B cell (primary cell): ENCODE measurements at regions not wholly inside any gene's neighbourhood (a gene's known extent, or its start where the extent isn't known, plus 50 kb on each side); places are given as distances from the start of the nearest gene placed in this dataset.

Source experiments
- ATAC-seq: fragments of 200-7000 bp; cut with Tn5 transposase; one replicate; pipeline ENCODE4 v1.10.0; 2021; ENCODE audit warnings: low read depth, mild to moderate bottlenecking, moderate number of reproducible peaks, moderate library complexity
- CTCF ChIA-PET: fragments of 350-600 bp; sonication (Branson Sonifier 250); formaldehyde crosslinking; loops from one replicate; lab custom pipeline; 2021; ENCODE audit warnings: antibody characterized with exemption, inconsistent platforms; lab: Charles Lee
- POLR2A ChIA-PET: fragments of 350-600 bp; sonication (Branson Sonifier 250); formaldehyde crosslinking; loops from one replicate; lab custom pipeline; 2021; ENCODE audit warnings: antibody characterized with exemption; lab: Charles Lee
- DNase-seq: peaks from one replicate; pipeline ENCODE4 v3.0.0; 2013
- H2AFZ ChIP-seq: 2 replicates; pipeline ENCODE4 v1.6.1; 2012; ENCODE audit warnings: mild to moderate bottlenecking, low read depth, low read length; ENCODE audit not compliant: insufficient read depth, poor library complexity, severe bottlenecking
- H3K27ac ChIP-seq, 2 donors: 1 replicate in 1 of 2; 2 replicates in 1 of 2; pipeline ENCODE4 v1.5.1; 2012 to 2013; ENCODE audit warnings: low read length in 2 of 2, mild to moderate bottlenecking in 2 of 2, moderate library complexity in 1 of 2
- H3K27me3 ChIP-seq, 4 experiments: fragments of 200-600 bp in 1 of 4; sonication (generic) in 1 of 4; replicated peaks in 1 of 4; 1 replicate in 2 of 4; 2 replicates in 2 of 4; pipeline versions ENCODE4 v1.6.1 to v1.7.0; 2013 to 2016; ENCODE audit warnings: low read length in 3 of 4, mild to moderate bottlenecking in 2 of 4, mixed read lengths in 1 of 4, moderate library complexity in 1 of 4; ENCODE audit not compliant: insufficient read depth in 4 of 4, control insufficient read depth in 3 of 4; ENCODE audit errors: control extremely low read depth in 1 of 4
- H3K36me3 ChIP-seq, 2 experiments: replicated peaks in 1 of 2; 1 replicate in 1 of 2; 2 replicates in 1 of 2; pipeline versions ENCODE4 v1.6.1 to v1.7.1; 2013; ENCODE audit warnings: low read length in 1 of 2; ENCODE audit not compliant: insufficient read depth in 2 of 2, control insufficient read depth in 1 of 2; ENCODE audit errors: control extremely low read depth in 1 of 2, extremely low read depth in 1 of 2
- H3K4me1 ChIP-seq, 2 donors: fragments of 200-600 bp in 1 of 2; sonication (generic) in 1 of 2; 1 replicate in 1 of 2; 2 replicates in 1 of 2; pipeline versions ENCODE4 v1.5.1 to v1.6.1; 2013 to 2017; ENCODE audit warnings: low read length in 2 of 2; ENCODE audit not compliant: control insufficient read depth in 2 of 2, insufficient read depth in 2 of 2
- H3K4me2 ChIP-seq: replicated peaks from 2 replicates; pipeline ENCODE3; 2012; ENCODE audit warnings: mild to moderate bottlenecking, low read depth, low read length; ENCODE audit not compliant: poor library complexity, severe bottlenecking
- H3K4me3 ChIP-seq, 5 experiments: fragments of 200-600 bp in 1 of 5; sonication (generic) in 1 of 5; 1 replicate in 3 of 5; 2 replicates in 2 of 5; pipeline versions ENCODE4 v1.5.1 to v1.7.0; 2011 to 2016; ENCODE audit warnings: low read length in 4 of 5, mild to moderate bottlenecking in 4 of 5, low read depth in 2 of 5, control low read depth in 1 of 5, moderate library complexity in 1 of 5; ENCODE audit not compliant: insufficient read depth in 1 of 5; ENCODE audit errors: control extremely low read depth in 1 of 5, extremely low read depth in 1 of 5
- H3K79me2 ChIP-seq: fragments of 200-600 bp; sonication (generic); one replicate; pipeline ENCODE4 v1.6.0; 2016; ENCODE audit warnings: low read length; ENCODE audit not compliant: control insufficient read depth, insufficient read depth
- H3K9ac ChIP-seq: fragments of 200-600 bp; sonication (generic); 2 replicates; pipeline ENCODE4 v1.6.1; 2017; ENCODE audit warnings: mild to moderate bottlenecking, low read length, moderate library complexity
- H3K9me3 ChIP-seq, 3 donors: one replicate each; pipeline versions ENCODE4 v1.6.1 to v1.7.1; 2013; ENCODE audit warnings: low read length in 2 of 3; ENCODE audit not compliant: control insufficient read depth in 2 of 3, insufficient read depth in 1 of 3; ENCODE audit errors: control extremely low read depth in 1 of 3
- H4K20me1 ChIP-seq: 2 replicates; pipeline ENCODE4 v1.6.0; 2012; ENCODE audit warnings: mild to moderate bottlenecking, low read length; ENCODE audit not compliant: insufficient read depth, control insufficient read depth, poor library complexity, severe bottlenecking
- H3K27ac Mint-ChIP-seq: one replicate; pipeline ENCODE4 v1.8.0; 2021; ENCODE audit warnings: mixed read lengths
- H3K27me3 Mint-ChIP-seq: one replicate; pipeline ENCODE4 v1.8.0; 2021; ENCODE audit warnings: mixed read lengths
- H3K4me1 Mint-ChIP-seq: one replicate; pipeline ENCODE4 v1.8.0; 2021; ENCODE audit warnings: mixed read lengths
- H3K4me3 Mint-ChIP-seq: one replicate; pipeline ENCODE4 v1.8.0; 2021; ENCODE audit warnings: mixed read lengths
- H3K9me3 Mint-ChIP-seq: one replicate; pipeline ENCODE4 v1.8.0; 2022; ENCODE audit warnings: mixed read lengths; ENCODE audit not compliant: insufficient read depth
- EZH2 ChIP-seq: IDR thresholded peaks from 2 replicates; pipeline ENCODE4 v1.6.1; 2012; ENCODE audit warnings: borderline replicate concordance, low read depth, mild to moderate bottlenecking, moderate library complexity, low read length; ENCODE audit not compliant: insufficient read depth, poor library complexity, severe bottlenecking
- WGBS: methylation state at CpG from one replicate; pipeline ENCODE4 v1.1.5; 2013; ENCODE audit warnings: missing lambda C conversion rate; ENCODE audit not compliant: insufficient coverage; 5-methylcytosine and 5-hydroxymethylcytosine counted together
- intact Hi-C: fragments of 100-400 bp; cut with micrococcal nuclease; formaldehyde crosslinking; loops from one replicate; pipeline ENCODE4 v1.10.0; 2022
- TF ChIP-seq, protein P1 (sequence below): fragments of 200-600 bp; IDR thresholded peaks from one replicate; pipeline ENCODE4 v1.8.0; 2022; ENCODE audit warnings: antibody characterized with exemption, mild to moderate bottlenecking

DNA sequence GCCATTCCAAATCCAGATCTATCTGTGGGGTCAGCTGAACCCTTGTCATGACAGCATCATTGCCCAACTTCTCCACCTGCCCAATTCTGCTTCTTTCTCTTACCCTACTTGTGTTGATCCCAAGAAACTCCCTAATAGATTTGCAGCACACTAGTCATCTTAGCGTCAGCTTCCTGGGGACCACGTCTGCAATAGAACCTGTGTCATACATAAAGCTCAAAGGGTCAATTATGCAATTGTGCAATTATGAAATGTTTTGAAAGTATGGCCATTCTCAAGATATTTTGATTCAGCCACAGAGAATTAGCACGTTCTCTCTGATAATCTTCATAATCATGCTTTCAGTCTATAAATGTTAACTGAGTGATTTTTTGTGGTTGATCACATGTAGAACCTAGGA is 87.4 kb upstream of the PAPPA start:
- H3K79me2 ChIP-seq, result no peaks in the 10 kb centered on the region
- ATAC-seq (no peak), DNase-seq (no peak)
- no peaks in the 10 kb centered on the region for H3K27me3 ChIP-seq
- H3K9ac ChIP-seq, result no peak overlapping the region
- no peak overlapping the region for H3K27ac ChIP-seq
- H3K4me1 ChIP-seq, result no peaks in the 10 kb centered on the region
- intact Hi-C loops, result no loop called here
- ChIA-PET CTCF (no interaction called here), POLR2A (no interaction called here)
- Mint-ChIP-seq H3K4me1 (no peaks in the 10 kb centered on the region), H3K27ac (no peak overlapping the region), H3K4me3 (no peak overlapping the region), H3K9me3 (no peaks in the 10 kb centered on the region), H3K27me3 (no peaks in the 10 kb centered on the region)
- TF ChIP-seq, protein P1, sequence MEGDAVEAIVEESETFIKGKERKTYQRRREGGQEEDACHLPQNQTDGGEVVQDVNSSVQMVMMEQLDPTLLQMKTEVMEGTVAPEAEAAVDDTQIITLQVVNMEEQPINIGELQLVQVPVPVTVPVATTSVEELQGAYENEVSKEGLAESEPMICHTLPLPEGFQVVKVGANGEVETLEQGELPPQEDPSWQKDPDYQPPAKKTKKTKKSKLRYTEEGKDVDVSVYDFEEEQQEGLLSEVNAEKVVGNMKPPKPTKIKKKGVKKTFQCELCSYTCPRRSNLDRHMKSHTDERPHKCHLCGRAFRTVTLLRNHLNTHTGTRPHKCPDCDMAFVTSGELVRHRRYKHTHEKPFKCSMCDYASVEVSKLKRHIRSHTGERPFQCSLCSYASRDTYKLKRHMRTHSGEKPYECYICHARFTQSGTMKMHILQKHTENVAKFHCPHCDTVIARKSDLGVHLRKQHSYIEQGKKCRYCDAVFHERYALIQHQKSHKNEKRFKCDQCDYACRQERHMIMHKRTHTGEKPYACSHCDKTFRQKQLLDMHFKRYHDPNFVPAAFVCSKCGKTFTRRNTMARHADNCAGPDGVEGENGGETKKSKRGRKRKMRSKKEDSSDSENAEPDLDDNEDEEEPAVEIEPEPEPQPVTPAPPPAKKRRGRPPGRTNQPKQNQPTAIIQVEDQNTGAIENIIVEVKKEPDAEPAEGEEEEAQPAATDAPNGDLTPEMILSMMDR, result no peak
- no peak for TF ChIP-seq EZH2
- no peak overlapping the region for H3K4me3 ChIP-seq
- no peaks in the 10 kb centered on the region for H4K20me1 ChIP-seq
- H3K36me3 ChIP-seq, result no peaks in the 10 kb centered on the region
- WGBS, result 80% methylated on average over 2 of the region's 3 CpGs
- no peaks in the 10 kb centered on the region for H3K9me3 ChIP-seq
- H2AFZ ChIP-seq, result no peak overlapping the region
- no peak overlapping the region for H3K4me2 ChIP-seq

DNA sequence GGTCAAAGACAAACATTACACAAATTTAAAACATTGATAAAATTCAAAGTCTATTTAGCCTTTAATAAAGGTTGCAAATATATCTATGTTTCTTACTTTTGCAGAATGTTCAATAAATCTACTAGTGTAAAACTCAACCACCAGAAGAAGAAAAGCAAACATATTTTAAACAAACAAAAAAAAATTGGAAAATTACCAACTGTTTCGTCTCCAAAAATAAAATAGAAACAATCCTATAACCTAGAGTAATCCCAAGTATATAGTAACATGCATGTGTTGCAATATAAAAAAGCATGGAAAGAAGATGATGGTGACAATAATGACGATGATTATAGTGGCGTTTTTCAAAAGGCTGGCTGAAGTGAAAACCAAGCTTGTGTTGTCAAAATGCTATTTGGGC is 86.0 kb upstream of the PAPPA start:
- no peaks in the 10 kb centered on the region for H3K9me3 ChIP-seq
- H3K27ac Mint-ChIP-seq, result no peak overlapping the region
- no peaks in the 10 kb centered on the region for H3K4me1 Mint-ChIP-seq
- ATAC-seq (no peak), DNase-seq (no peak)
- H3K4me2 ChIP-seq, result no peak overlapping the region
- CTCF ChIA-PET, result no interaction called here
- H2AFZ ChIP-seq, result no peak overlapping the region
- TF ChIP-seq, protein P1, result no peak
- no peak for TF ChIP-seq EZH2
- H3K27me3 Mint-ChIP-seq, result no peaks in the 10 kb centered on the region
- intact Hi-C loops, result no loop called here
- no peak overlapping the region for H3K9ac ChIP-seq
- H3K79me2 ChIP-seq, result no peaks in the 10 kb centered on the region
- H3K36me3 ChIP-seq, result no peaks in the 10 kb centered on the region
- no peaks in the 10 kb centered on the region for H3K9me3 Mint-ChIP-seq
- H3K27ac ChIP-seq, result no peak overlapping the region
- H3K4me3 ChIP-seq, result no peak overlapping the region
- no peaks in the 10 kb centered on the region for H3K4me1 ChIP-seq
- POLR2A ChIA-PET, result no interaction called here
- no peaks in the 10 kb centered on the region for H3K27me3 ChIP-seq
- no peaks in the 10 kb centered on the region for H4K20me1 ChIP-seq
- H3K4me3 Mint-ChIP-seq, result no peak overlapping the region
- no CpG with 5 or more reads among the region's 3 CpGs for WGBS
